PC-9 (cell line): ENCODE measurements at regions not wholly inside any gene's neighbourhood (a gene's known extent, or its start where the extent isn't known, plus 50 kb on each side); places are given as distances from the start of the nearest gene placed in this dataset.
A peak's percentile ranks its signal among the peaks of the same experiment; 100 is the strongest.
"Not testable (repeated sequence)": the region's sequence is repeated elsewhere in the genome, so short reads cannot be mapped to it uniquely, and the experiment has no call there.

Source experiments
- BruUV-seq: library from RNA; stranded (reverse); fragments of 400-500 nt; replicated peaks from 2 replicates; lab custom pipeline; 2021; lab: Mats Ljungman, UMichigan
- CTCF ChIA-PET: fragments of 300-600 bp; sonication (Branson Sonifier 250); formaldehyde crosslinking; loops from one replicate; lab custom pipeline; 2022; ENCODE audit warnings: antibody characterized with exemption; lab: Charles Lee
- POLR2A ChIA-PET: fragments of 300-600 bp; sonication (Branson Sonifier 250); formaldehyde crosslinking; loops from one replicate; lab custom pipeline; 2022; ENCODE audit warnings: antibody characterized with exemption; ENCODE audit not compliant: unreplicated experiment; lab: Charles Lee
- DNase-seq, 2 experiments: peaks; one replicate each; pipeline versions ENCODE4 v3.0.0 to v3.0.0-alpha.2; 2015 to 2022; ENCODE audit warnings: mixed read lengths in 1 of 2
- H2AFZ ChIP-seq: fragments of 200-600 bp; sonication (generic); 2 replicates; pipeline ENCODE4 v1.8.1; 2017; ENCODE audit warnings: antibody characterized with exemption
- H3F3A ChIP-seq: fragments of 200-600 bp; sonication (generic); 2 replicates; pipeline ENCODE4 v1.8.1; 2017; ENCODE audit warnings: antibody characterized with exemption, mild to moderate bottlenecking, low read depth; ENCODE audit not compliant: insufficient read depth
- H3K27ac ChIP-seq: fragments of 200-600 bp; sonication (generic); 2 replicates; pipeline ENCODE4 v1.6.1; 2016; ENCODE audit warnings: mixed run types
- H3K27me3 ChIP-seq: fragments of 200-600 bp; sonication (generic); 2 replicates; pipeline ENCODE4 v1.6.1; 2016; ENCODE audit warnings: low read depth, mixed run types; ENCODE audit not compliant: insufficient read depth
- H3K36me3 ChIP-seq: fragments of 200-600 bp; sonication (generic); 2 replicates; pipeline ENCODE4 v1.6.1; 2016; ENCODE audit warnings: low read depth, mixed run types
- H3K4me1 ChIP-seq: fragments of 200-600 bp; sonication (generic); replicated peaks from 2 replicates; pipeline ENCODE4 v1.6.1; 2016; ENCODE audit warnings: mixed run types; ENCODE audit not compliant: insufficient read depth
- H3K4me2 ChIP-seq: fragments of 200-600 bp; sonication (generic); 2 replicates; pipeline ENCODE4 v1.6.1; 2017; ENCODE audit warnings: mixed run types
- H3K4me3 ChIP-seq: fragments of 200-600 bp; sonication (generic); 2 replicates; pipeline ENCODE4 v1.6.1; 2016; ENCODE audit warnings: mixed run types
- H3K79me2 ChIP-seq: fragments of 200-600 bp; sonication (generic); 2 replicates; pipeline ENCODE4 v1.6.1; 2017; ENCODE audit warnings: low read depth, mixed run types
- H3K9me2 ChIP-seq: fragments of 200-600 bp; sonication (generic); 2 replicates; pipeline ENCODE4 v1.8.1; 2017; ENCODE audit warnings: mild to moderate bottlenecking; ENCODE audit not compliant: insufficient read depth
- H3K9me3 ChIP-seq: fragments of 200-600 bp; sonication (generic); 2 replicates; pipeline ENCODE4 v1.8.1; 2016; ENCODE audit warnings: low read depth; ENCODE audit not compliant: insufficient read depth
- H4K20me1 ChIP-seq: fragments of 200-600 bp; sonication (generic); 2 replicates; pipeline ENCODE4 v1.8.1; 2017; ENCODE audit not compliant: insufficient read depth
- intact Hi-C: fragments of 100-400 bp; cut with micrococcal nuclease; formaldehyde crosslinking; loops from one replicate; pipeline ENCODE4 v1.10.0; 2022; ENCODE audit not compliant: unreplicated experiment

GRCh38 chr2:111527707-111528400, 356.1 kb downstream of the ANAPC1 start:
- H3K9me3 ChIP-seq, POLR2A ChIA-PET, intact Hi-C loops: not testable (repeated sequence)

GRCh38 chr2:111529022-111529421, 355.0 kb downstream of the ANAPC1 start:
- H3K36me3 ChIP-seq, H3K4me2 ChIP-seq, H3F3A ChIP-seq, DNase-seq, BruUV-seq, H3K4me3 ChIP-seq, H3K9me2 ChIP-seq, CTCF ChIA-PET, intact Hi-C loops, H2AFZ ChIP-seq, H3K27ac ChIP-seq, POLR2A ChIA-PET, H3K4me1 ChIP-seq, H3K79me2 ChIP-seq, H4K20me1 ChIP-seq, H3K9me3 ChIP-seq, H3K27me3 ChIP-seq: not testable (repeated sequence)

More at GRCh38 chr2:111527707-111528400, 356.1 kb downstream of the ANAPC1 start:
- H3K36me3 ChIP-seq, H3K79me2 ChIP-seq, H3K4me2 ChIP-seq, CTCF ChIA-PET, H3K4me3 ChIP-seq, BruUV-seq, H2AFZ ChIP-seq, H3K27me3 ChIP-seq, DNase-seq, H3K9me2 ChIP-seq, H4K20me1 ChIP-seq, H3F3A ChIP-seq, H3K4me1 ChIP-seq, H3K27ac ChIP-seq: not testable (repeated sequence)

- H4K20me1 ChIP-seq, H2AFZ ChIP-seq, H3F3A ChIP-seq, intact Hi-C loops, H3K79me2 ChIP-seq, H3K4me2 ChIP-seq, H3K27ac ChIP-seq, H3K9me3 ChIP-seq, H3K36me3 ChIP-seq, CTCF ChIA-PET, H3K9me2 ChIP-seq, H3K27me3 ChIP-seq, DNase-seq, POLR2A ChIA-PET, BruUV-seq, H3K4me3 ChIP-seq: not testable (repeated sequence)
- peaks cover 17% of the 10 kb centered on the region for H3K4me1 ChIP-seq
Observed at GRCh38 chr2:111530239-111530965, 353.6 kb downstream of the ANAPC1 start.

GRCh38 chr2:111532682-111533556, 351.1 kb downstream of the ANAPC1 start:
- H3K9me2 ChIP-seq, H2AFZ ChIP-seq, H3K79me2 ChIP-seq, H3K27me3 ChIP-seq, CTCF ChIA-PET, H3F3A ChIP-seq, H4K20me1 ChIP-seq, H3K9me3 ChIP-seq, intact Hi-C loops, H3K36me3 ChIP-seq: not testable (repeated sequence)
- POLR2A ChIA-PET: interaction anchor here (0.5 kb wide), 1 partner anchor 364 kb away, joined by 5 read pairs; no protein-coding TSS in a partner anchor
- peak overlapping the region; percentile 88 for H3K27ac ChIP-seq
- H3K4me2 ChIP-seq: peak overlapping the region; percentile 65
- BruUV-seq: TSS peak; percentile 75
- peaks cover 27% of the 10 kb centered on the region for H3K4me1 ChIP-seq
- peak overlapping the region; percentile 23; the same call in 1 of the 2 replicates for H3K4me3 ChIP-seq
- DNase-seq: peak in 1 of 2 experiments; percentile 10

GRCh38 chr2:111533557-111534247, 350.3 kb downstream of the ANAPC1 start:
- peak overlapping the region; percentile 90 for H3K27ac ChIP-seq
- BruUV-seq: TSS peak; percentile 75

More at GRCh38 chr2:111533557-111534247, 350.3 kb downstream of the ANAPC1 start:
- POLR2A ChIA-PET, H3K27me3 ChIP-seq, H3F3A ChIP-seq, H3K9me2 ChIP-seq, H2AFZ ChIP-seq, H3K79me2 ChIP-seq, H3K36me3 ChIP-seq, H4K20me1 ChIP-seq, intact Hi-C loops, CTCF ChIA-PET, H3K9me3 ChIP-seq: not testable (repeated sequence)
- DNase-seq: peak in 1 of 2 experiments; percentile 73
- H3K4me1 ChIP-seq: peaks cover 27% of the 10 kb centered on the region
- H3K4me2 ChIP-seq: peak overlapping the region; percentile 71
- H3K4me3 ChIP-seq: peak overlapping the region; percentile 28; the same call in 1 of the 2 replicates
